ENCODE measurements at regions not wholly inside any gene's neighbourhood (a gene's known extent, or its start where the extent isn't known, plus 50 kb on each side); places are given as distances from the start of the nearest gene placed in this dataset.

- DNase-seq: no peak
These were observed 583.4 kb downstream of the BCKDHB start for GRCh38 chr6:80689716-80690395.

- no peak for DNase-seq
These were observed 573.5 kb downstream of the BCKDHB start for GRCh38 chr6:80679992-80680391.

- DNase-seq: no peak
These were observed 569.9 kb downstream of the BCKDHB start for GRCh38 chr6:80676386-80676785.

- DNase-seq: no peak
These were observed 568.2 kb downstream of the BCKDHB start for GRCh38 chr6:80674669-80675068.

GRCh38 chr6:80673367-80673766 is 566.9 kb downstream of the BCKDHB start:
- no peak for DNase-seq

GRCh38 chr6:80667006-80667405 is 560.5 kb downstream of the BCKDHB start:
- no peak for DNase-seq

- no peak for DNase-seq
These were observed 552.5 kb downstream of the BCKDHB start for GRCh38 chr6:80658926-80659325.

GRCh38 chr6:80647156-80647555 is 540.7 kb downstream of the BCKDHB start:
- no peak for DNase-seq

- no peak for DNase-seq
These were observed 537.4 kb downstream of the BCKDHB start for GRCh38 chr6:80643881-80644280.

GRCh38 chr6:80642452-80642851 is 536.0 kb downstream of the BCKDHB start:
- DNase-seq: no peak

GRCh38 chr6:80641591-80641990 is 535.1 kb downstream of the BCKDHB start:
- DNase-seq: no peak

- DNase-seq: no peak
These were observed 533.7 kb downstream of the BCKDHB start for GRCh38 chr6:80640176-80640575.

- DNase-seq: no peak
These were observed 532.7 kb downstream of the BCKDHB start for GRCh38 chr6:80639181-80639629.

GRCh38 chr6:80638213-80639055 is 532.0 kb downstream of the BCKDHB start:
- DNase-seq: peak in 1 of 5 donors; percentile 4

- no peak for DNase-seq
These were observed 530.8 kb downstream of the BCKDHB start for GRCh38 chr6:80637312-80637711.

GRCh38 chr6:80636689-80637088 is 530.2 kb downstream of the BCKDHB start:
- no peak for DNase-seq

GRCh38 chr6:80633412-80633811 is 526.9 kb downstream of the BCKDHB start:
- no peak for DNase-seq

GRCh38 chr6:80625405-80625804 is 518.9 kb downstream of the BCKDHB start:
- no peak for DNase-seq

GRCh38 chr6:80623066-80623815 is 516.8 kb downstream of the BCKDHB start:
- no peak for DNase-seq

GRCh38 chr6:80622641-80623040 is 516.2 kb downstream of the BCKDHB start:
- no peak for DNase-seq

GRCh38 chr6:80618953-80619352 is 512.5 kb downstream of the BCKDHB start:
- no peak for DNase-seq

- no peak for DNase-seq
These were observed 504.4 kb downstream of the BCKDHB start for GRCh38 chr6:80610846-80611245.

GRCh38 chr6:80608881-80609280 is 502.4 kb downstream of the BCKDHB start:
- DNase-seq: no peak
